ENCODE measurements at regions not wholly inside any gene's neighbourhood (a gene's known extent, or its start where the extent isn't known, plus 50 kb on each side); places are given as distances from the start of the nearest gene placed in this dataset.

DNA sequence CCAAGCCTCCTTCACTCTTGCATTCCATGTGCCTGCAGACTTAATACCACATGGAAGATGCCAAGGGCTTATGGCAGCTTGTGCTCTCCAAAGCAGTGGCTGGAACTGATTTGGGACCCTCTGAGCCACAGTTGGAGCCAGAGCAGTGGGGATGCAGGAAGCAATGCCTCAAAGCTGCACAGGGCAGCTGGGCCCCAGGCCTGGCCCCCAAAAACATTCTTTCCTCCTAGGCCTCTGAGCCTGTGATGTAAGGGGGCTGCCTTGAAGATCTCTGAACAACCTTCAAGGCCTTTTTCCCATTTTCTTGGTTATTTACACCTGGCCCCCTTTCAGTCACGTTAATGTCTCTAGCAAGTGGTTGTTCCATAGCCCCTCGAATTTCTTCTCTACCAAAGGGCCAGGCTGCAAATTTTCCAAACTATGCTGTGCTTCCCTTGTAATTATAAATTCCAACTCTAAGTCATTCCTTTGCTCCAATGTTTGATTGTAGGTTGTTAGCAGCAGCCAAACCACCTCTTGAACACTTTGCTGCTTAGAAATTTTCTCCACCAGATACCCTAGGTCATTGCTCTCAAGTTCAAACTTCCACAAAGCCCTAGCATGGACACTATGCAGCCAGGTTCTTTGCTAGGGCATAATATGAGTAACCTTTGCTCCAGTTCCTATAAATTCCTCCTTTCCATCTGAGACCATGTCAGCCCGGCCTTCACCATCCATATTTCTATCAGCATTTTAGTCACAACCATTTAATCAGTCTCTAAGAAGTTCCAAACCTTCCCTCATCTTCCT lies 245.0 kb upstream of the RBBP8 start:
- TF ChIP-seq POLR2A (IDR thresholded peaks at IDR 0.05; ENCODE audit: low read length) (no peak), GATA1 (IDR thresholded peaks at IDR 0.05; ENCODE audit: low read depth, low read length) (no peak)

All from erythroblast (primary cell).